Neutrophil (primary cell): ENCODE measurements at regions not wholly inside any gene's neighbourhood (a gene's known extent, or its start where the extent isn't known, plus 50 kb on each side); places are given as distances from the start of the nearest gene placed in this dataset.

ENCODE experiments used
- H3K27ac ChIP-seq: fragments of 200-600 bp; sonication (generic); 2 replicates; pipeline ENCODE4 v1.5.1; 2016; ENCODE audit warnings: mild to moderate bottlenecking, moderate library complexity
- H3K27me3 ChIP-seq: fragments of 200-600 bp; sonication (generic); 2 replicates; pipeline ENCODE4 v1.6.0; 2016; ENCODE audit warnings: mild to moderate bottlenecking
- H3K36me3 ChIP-seq: fragments of 200-600 bp; sonication (generic); 2 replicates; pipeline ENCODE4 v1.5.1; 2017
- H3K4me1 ChIP-seq, 2 experiments: fragments of 200-600 bp in 1 of 2; sonication (generic) in 1 of 2; 1 replicate in 1 of 2; 2 replicates in 1 of 2; pipeline versions ENCODE4 v1.5.1 to v1.6.1; 2013 to 2016; ENCODE audit warnings: low read depth in 1 of 2, low read length in 1 of 2, mild to moderate bottlenecking in 1 of 2, moderate library complexity in 1 of 2; ENCODE audit not compliant: control insufficient read depth in 1 of 2, insufficient read depth in 1 of 2
- H3K4me3 ChIP-seq, 2 experiments: fragments of 200-600 bp in 1 of 2; sonication (generic) in 1 of 2; 1 replicate in 1 of 2; 2 replicates in 1 of 2; pipeline ENCODE4 v1.5.1; 2013 to 2016; ENCODE audit warnings: low read depth in 1 of 2, low read length in 1 of 2, mild to moderate bottlenecking in 1 of 2, moderate library complexity in 1 of 2
- H3K9me3 ChIP-seq: fragments of 200-600 bp; sonication (generic); 2 replicates; pipeline ENCODE4 v1.5.1; 2016
- CTCF ChIP-seq: fragments of 200-600 bp; sonication (generic); IDR thresholded peaks from 2 replicates; pipeline ENCODE4 v1.5.1; 2016; ENCODE audit warnings: antibody characterized with exemption

- H3K4me3 ChIP-seq: no peak overlapping the region
- no peak overlapping the region for H3K27ac ChIP-seq
- H3K4me1 ChIP-seq: no peaks in the 10 kb centered on the region
- no peaks in the 10 kb centered on the region for H3K27me3 ChIP-seq
- TF ChIP-seq CTCF: no peak
- no peaks in the 10 kb centered on the region for H3K36me3 ChIP-seq
- H3K9me3 ChIP-seq: no peaks in the 10 kb centered on the region
Observed at GRCh38 chr6:1081551-1082284, 230.2 kb upstream of the FOXQ1 start.

DNA sequence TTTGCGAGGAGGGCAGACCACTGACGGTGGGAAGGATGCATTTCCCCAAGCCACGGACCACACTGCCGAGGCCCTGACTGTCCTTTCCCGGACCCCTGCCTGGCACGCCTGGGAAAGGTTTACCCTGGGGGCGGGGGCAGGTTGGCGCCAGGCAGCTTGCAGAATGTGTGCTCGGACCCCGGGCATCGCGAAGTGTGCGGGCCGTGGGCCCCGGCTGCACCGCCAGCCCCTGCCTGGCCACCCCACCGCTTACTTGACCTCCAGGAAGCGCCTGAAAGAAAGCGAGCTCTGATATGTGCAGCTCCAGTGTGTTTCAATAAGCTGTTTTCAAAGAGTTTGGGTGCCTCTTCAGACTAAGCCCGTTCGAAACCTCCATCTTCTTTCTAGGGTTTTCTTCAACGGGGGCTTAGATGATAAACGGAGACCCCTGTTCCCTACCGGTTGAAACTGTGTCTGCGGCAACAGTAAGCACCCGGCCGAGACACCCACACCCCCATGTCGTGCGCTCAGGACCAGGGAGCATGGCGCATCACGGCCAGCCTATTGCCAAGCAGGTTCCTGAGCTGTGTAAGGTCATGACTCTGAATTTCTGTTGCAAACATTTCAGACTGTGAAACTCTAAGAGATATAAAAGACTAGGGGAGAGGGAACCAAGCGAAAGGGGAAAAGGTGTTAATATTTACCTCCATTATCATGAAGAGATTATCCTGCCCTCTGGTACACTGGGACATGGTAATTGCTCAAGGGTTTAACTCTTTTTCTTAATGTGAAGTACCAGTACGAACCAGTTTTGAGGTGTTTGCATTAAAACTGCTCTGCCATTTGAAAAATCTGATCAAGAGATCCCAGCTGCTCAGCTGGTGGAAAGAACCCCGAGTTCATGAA is 231.2 kb upstream of the FOXQ1 start:
- no peaks in the 10 kb centered on the region for H3K4me1 ChIP-seq
- no peak overlapping the region for H3K27ac ChIP-seq
- H3K27me3 ChIP-seq: no peaks in the 10 kb centered on the region
- H3K36me3 ChIP-seq: no peaks in the 10 kb centered on the region
- H3K9me3 ChIP-seq: no peaks in the 10 kb centered on the region
- no peak for TF ChIP-seq CTCF
- H3K4me3 ChIP-seq: no peak overlapping the region

- H3K36me3 ChIP-seq: no peaks in the 10 kb centered on the region
- no peaks in the 10 kb centered on the region for H3K4me1 ChIP-seq
- H3K9me3 ChIP-seq: no peaks in the 10 kb centered on the region
- peaks cover 5% of the 10 kb centered on the region for H3K27me3 ChIP-seq
- no peak for TF ChIP-seq CTCF
- no peak overlapping the region for H3K27ac ChIP-seq
- H3K4me3 ChIP-seq: no peak overlapping the region
Observed at GRCh38 chr6:1079525-1079924, 232.4 kb upstream of the FOXQ1 start.

DNA sequence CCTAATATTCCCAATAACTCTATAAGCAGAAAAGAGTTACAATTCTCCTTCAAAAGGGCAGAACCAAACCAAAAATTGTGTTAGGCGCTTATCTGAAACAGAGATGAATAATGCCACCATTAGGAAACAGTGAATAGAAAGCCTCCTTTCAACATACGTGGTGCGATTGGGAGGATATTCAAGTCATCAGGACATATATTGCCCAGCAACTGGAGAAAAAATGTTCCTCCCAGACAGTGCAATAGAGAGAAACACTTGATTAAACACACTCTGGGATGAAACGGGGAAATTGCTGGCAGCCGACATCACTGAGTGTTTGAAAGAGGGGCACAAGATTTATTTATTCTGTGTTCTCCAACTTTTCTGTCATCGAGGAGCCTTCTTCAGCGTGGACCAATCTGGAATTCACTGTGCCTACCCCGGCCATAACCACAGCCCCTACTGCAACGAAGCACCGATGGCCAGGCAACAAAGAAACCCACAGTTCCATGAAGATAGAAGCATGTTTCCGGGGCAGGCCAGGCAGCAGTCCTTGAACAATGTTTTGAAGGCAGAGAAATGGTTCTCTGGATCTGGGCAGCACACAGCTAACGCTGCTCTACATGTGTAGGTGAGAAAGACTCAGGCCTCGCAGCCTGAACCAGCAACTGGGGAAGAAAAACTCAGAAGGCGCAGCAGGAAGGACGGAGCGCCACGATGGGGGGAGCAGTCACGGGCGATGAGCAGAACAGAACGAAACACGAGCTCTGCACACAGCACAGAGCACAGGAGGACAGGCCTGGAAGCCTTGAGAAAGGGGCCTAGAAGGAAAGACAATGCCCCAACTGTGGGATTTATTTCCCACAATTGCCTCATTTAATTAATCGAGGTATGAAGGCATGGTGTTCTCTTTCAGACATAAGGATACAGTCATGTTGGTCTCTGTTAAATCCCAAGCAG is 234.2 kb upstream of the FOXQ1 start:
- H3K9me3 ChIP-seq: no peaks in the 10 kb centered on the region
- TF ChIP-seq CTCF: no peak
- no peaks in the 10 kb centered on the region for H3K4me1 ChIP-seq
- H3K4me3 ChIP-seq: no peak overlapping the region
- no peaks in the 10 kb centered on the region for H3K36me3 ChIP-seq
- peaks cover 5% of the 10 kb centered on the region for H3K27me3 ChIP-seq
- H3K27ac ChIP-seq: no peak overlapping the region
